HCT116 (cell line): ENCODE measurements at regions not wholly inside any gene's neighbourhood (a gene's known extent, or its start where the extent isn't known, plus 50 kb on each side); places are given as distances from the start of the nearest gene placed in this dataset.
A peak's percentile ranks its signal among the peaks of the same experiment; 100 is the strongest.
"Not testable (repeated sequence)": the region's sequence is repeated elsewhere in the genome, so short reads cannot be mapped to it uniquely, and the experiment has no call there.

ENCODE experiments used
- ATAC-seq: fragments of 200-7000 bp; cut with Tn5 transposase; 2 replicates; pipeline ENCODE4 v1.9.1; 2020; ENCODE audit warnings: mild to moderate bottlenecking, moderate library complexity
- BruUV-seq: library from RNA; stranded (reverse); fragments of 400-500 nt; replicated peaks from 2 replicates; lab custom pipeline; 2021; lab: Mats Ljungman, UMichigan
- CTCF ChIA-PET: fragments of 300-600 bp; sonication (Branson Sonifier 250); formaldehyde crosslinking; loops from one replicate; lab custom pipeline; 2021; ENCODE audit warnings: antibody characterized with exemption; lab: Charles Lee
- POLR2A ChIA-PET: fragments of 300-600, 350-600 bp; sonication (Branson Sonifier 250); formaldehyde crosslinking; loops from one replicate; lab custom pipeline; 2021; ENCODE audit warnings: antibody characterized with exemption; lab: Charles Lee
- RAD21 ChIA-PET, 2 experiments: fragments of 300-600 bp; sonication (Branson Sonifier 250); formaldehyde crosslinking; loops; one replicate each; lab custom pipeline; 2023; ENCODE audit warnings: low total read pairs in 2 of 2; ENCODE audit not compliant: uncharacterized antibody in 2 of 2, unreplicated experiment in 2 of 2, low non-redundant PET in 1 of 2; lab: Charles Lee
- DNase-seq: peaks from one replicate; pipeline ENCODE4 v3.0.0-alpha.2; 2010; ENCODE audit warnings: low read depth, low spot score
- H2AFZ ChIP-seq: fragments of 200-600 bp; shearing (Covaris generic), sonication (generic); 2 replicates; pipeline ENCODE4 v1.6.1; 2017; ENCODE audit warnings: low read depth, mixed run types, mixed read lengths, antibody characterized with exemption, low read length; ENCODE audit not compliant: poor library complexity, severe bottlenecking
- H3K27ac ChIP-seq: 2 replicates; pipeline ENCODE4 v1.5.1; 2012; ENCODE audit warnings: low read depth, low read length
- H3K27me3 ChIP-seq: fragments of 200-600 bp; sonication (generic); 2 replicates; pipeline ENCODE4 v1.6.1; 2016; ENCODE audit warnings: mixed run types, low read length, mixed read lengths; ENCODE audit not compliant: insufficient read depth
- H3K36me3 ChIP-seq, 2 experiments: fragments of 200-500 bp in 1 of 2; fragments of 200-600 bp in 1 of 2; sonication (Bioruptor generic) in 1 of 2; sonication (generic) in 1 of 2; 2 replicates each; pipeline versions ENCODE4 v1.5.1 to v1.6.1; 2014 to 2016; ENCODE audit warnings: low read length in 2 of 2, inconsistent platforms in 1 of 2, mixed read lengths in 1 of 2, mixed run types in 1 of 2; ENCODE audit not compliant: insufficient read depth in 2 of 2, control insufficient read depth in 1 of 2
- H3K4me1 ChIP-seq, 2 experiments: fragments of 200-600 bp in 1 of 2; sonication (generic) in 1 of 2; 2 replicates each; pipeline versions ENCODE4 v1.5.1 to v1.6.1; 2012 to 2017; ENCODE audit warnings: low read length in 2 of 2, inconsistent platforms in 1 of 2, mild to moderate bottlenecking in 1 of 2, mixed read lengths in 1 of 2, mixed run types in 1 of 2, moderate library complexity in 1 of 2; ENCODE audit not compliant: insufficient read depth in 2 of 2, control insufficient read depth in 1 of 2
- H3K4me2 ChIP-seq: fragments of 200-600 bp; sonication (generic); 2 replicates; pipeline ENCODE4 v1.6.1; 2017; ENCODE audit warnings: mixed run types, low read length, mixed read lengths
- H3K4me3 ChIP-seq, 2 experiments: fragments of 200-600 bp in 1 of 2; sonication (generic) in 1 of 2; replicated peaks in 1 of 2; 2 replicates each; pipeline ENCODE4 v1.5.1; 2011 to 2016; ENCODE audit warnings: low read length in 2 of 2, control low read depth in 1 of 2, low read depth in 1 of 2, mild to moderate bottlenecking in 1 of 2, mixed read lengths in 1 of 2, mixed run types in 1 of 2
- H3K79me2 ChIP-seq: fragments of 200-600 bp; sonication (generic); 2 replicates; pipeline ENCODE4 v1.6.1; 2017; ENCODE audit warnings: mild to moderate bottlenecking, mixed run types, low read length, moderate library complexity, mixed read lengths; ENCODE audit not compliant: insufficient read depth
- H3K9ac ChIP-seq: fragments of 200-600 bp; sonication (generic); 2 replicates; pipeline ENCODE4 v1.6.1; 2016; ENCODE audit warnings: low read length, mixed read lengths
- H3K9me2 ChIP-seq: fragments of 200-600 bp; sonication (generic), shearing (Covaris generic); 2 replicates; pipeline ENCODE4 v1.6.1; 2017; ENCODE audit warnings: mixed run types, mild to moderate bottlenecking, moderate library complexity; ENCODE audit not compliant: insufficient read depth
- H3K9me3 ChIP-seq, 2 experiments: fragments of 200-500 bp in 1 of 2; fragments of 200-600 bp in 1 of 2; sonication (Bioruptor generic) in 1 of 2; sonication (generic) in 1 of 2; 2 replicates each; pipeline ENCODE4 v1.6.1; 2014 to 2017; ENCODE audit warnings: low read length in 2 of 2, mixed read lengths in 2 of 2, inconsistent platforms in 1 of 2, low read depth in 1 of 2, mild to moderate bottlenecking in 1 of 2, mixed run types in 1 of 2, moderate library complexity in 1 of 2; ENCODE audit not compliant: control insufficient read depth in 1 of 2, insufficient read depth in 1 of 2
- H4K20me1 ChIP-seq: fragments of 200-600 bp; sonication (generic), shearing (Covaris generic); 2 replicates; pipeline ENCODE4 v1.6.1; 2017; ENCODE audit warnings: mixed run types, mild to moderate bottlenecking, moderate library complexity; ENCODE audit not compliant: insufficient read depth
- CBX3 ChIP-seq: IDR thresholded peaks from 2 replicates; pipeline ENCODE4 v1.6.1; 2012; ENCODE audit warnings: low read depth
- JUND ChIP-seq: IDR thresholded peaks from 2 replicates; pipeline ENCODE4 v1.6.1; 2012
- RAD21 ChIP-seq: IDR thresholded peaks from 2 replicates; pipeline ENCODE4 v1.6.1; 2012; ENCODE audit warnings: low read depth, mild to moderate bottlenecking
- SP1 ChIP-seq: IDR thresholded peaks from 2 replicates; pipeline ENCODE4 v1.6.1; 2012; ENCODE audit warnings: low read depth
- TCF7L2 ChIP-seq: IDR thresholded peaks from 2 replicates; pipeline ENCODE4 v1.7.0; 2011; ENCODE audit warnings: borderline replicate concordance, inconsistent platforms; ENCODE audit not compliant: insufficient read depth, insufficient read length; ENCODE audit errors: extremely low read depth
- ZFX ChIP-seq: fragments of 450-650 bp; IDR thresholded peaks from 2 replicates; pipeline ENCODE4 v1.6.1; 2017
- ZNF274 ChIP-seq: fragments of 200-500 bp; sonication (Bioruptor generic); IDR thresholded peaks from 2 replicates; pipeline ENCODE4 v1.6.1; 2014; ENCODE audit warnings: mild to moderate bottlenecking, low read depth, low read length, inconsistent platforms
- intact Hi-C: fragments of 100-400 bp; cut with micrococcal nuclease; formaldehyde crosslinking; loops from 2 replicates; pipeline ENCODE4 v1.10.0; 2022
- TF ChIP-seq, protein P1 (sequence below): IDR thresholded peaks from 2 replicates; pipeline ENCODE4 v1.6.1; 2012
- TF ChIP-seq, protein P2 (sequence below): IDR thresholded peaks from 2 replicates; pipeline ENCODE4 v1.6.1; 2012

DNA sequence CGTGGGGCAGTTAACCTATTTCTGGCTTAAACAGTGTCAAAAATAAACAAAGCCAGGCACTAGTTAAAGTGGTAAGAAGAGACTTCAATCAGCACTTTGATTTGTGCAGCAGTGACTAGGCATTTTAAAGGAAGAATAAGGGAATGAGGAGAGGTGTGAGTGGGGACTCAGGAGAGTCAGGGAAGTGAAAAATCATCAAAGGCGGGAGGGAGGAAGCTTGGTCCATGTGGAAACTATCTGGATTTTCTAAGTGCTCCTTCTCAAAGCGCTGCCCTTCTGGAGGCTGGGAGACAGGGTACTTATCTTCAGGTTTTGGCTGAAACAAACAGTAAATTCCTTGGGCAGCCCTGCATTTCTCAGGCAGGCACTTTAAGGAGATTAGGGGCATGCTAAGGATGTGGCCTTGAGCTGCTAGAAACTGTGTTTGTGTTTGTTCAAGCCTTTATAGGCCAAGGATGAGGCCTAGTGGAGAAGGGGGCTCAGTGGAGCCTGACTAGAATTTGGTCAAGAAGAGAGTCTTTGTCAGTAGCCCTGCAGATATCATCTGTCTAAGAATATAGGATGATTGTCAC lies 486.5 kb downstream of the SIPA1L2 start:
- intact Hi-C loops, result no loop called here
- ChIA-PET CTCF (no interaction called here), RAD21 (no interaction called here), POLR2A (no interaction called here)
- Histone ChIP-seq H3K4me2 (no peak overlapping the region), H3K36me3 (no peaks in the 10 kb centered on the region), H4K20me1 (no peaks in the 10 kb centered on the region), H3K9me2 (no peaks in the 10 kb centered on the region; the same call in 1 of the 2 replicates), H3K27ac (no peak overlapping the region), H2AFZ (peak overlapping the region; percentile 12), H3K4me3 (no peak overlapping the region), H3K79me2 (no peaks in the 10 kb centered on the region), H3K9me3 (peaks cover 0 to 5% of the 10 kb centered on the region in 2 experiments; a peak in 1 of 4 replicates), H3K4me1 (peaks cover 0 to 11% of the 10 kb centered on the region in 2 experiments; a peak in 1 of 4 replicates), H3K27me3 (no peaks in the 10 kb centered on the region), H3K9ac (no peak overlapping the region)
- peak; percentile 31; the same call in 1 of the 2 replicates for TF ChIP-seq ZFX
- no peak for TF ChIP-seq TCF7L2
- TF ChIP-seq, protein P1, sequence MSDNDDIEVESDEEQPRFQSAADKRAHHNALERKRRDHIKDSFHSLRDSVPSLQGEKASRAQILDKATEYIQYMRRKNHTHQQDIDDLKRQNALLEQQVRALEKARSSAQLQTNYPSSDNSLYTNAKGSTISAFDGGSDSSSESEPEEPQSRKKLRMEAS, result no peak
- no peak for DNase-seq
- BruUV-seq, result no TSS peak
- ATAC-seq, result no peak

DNA sequence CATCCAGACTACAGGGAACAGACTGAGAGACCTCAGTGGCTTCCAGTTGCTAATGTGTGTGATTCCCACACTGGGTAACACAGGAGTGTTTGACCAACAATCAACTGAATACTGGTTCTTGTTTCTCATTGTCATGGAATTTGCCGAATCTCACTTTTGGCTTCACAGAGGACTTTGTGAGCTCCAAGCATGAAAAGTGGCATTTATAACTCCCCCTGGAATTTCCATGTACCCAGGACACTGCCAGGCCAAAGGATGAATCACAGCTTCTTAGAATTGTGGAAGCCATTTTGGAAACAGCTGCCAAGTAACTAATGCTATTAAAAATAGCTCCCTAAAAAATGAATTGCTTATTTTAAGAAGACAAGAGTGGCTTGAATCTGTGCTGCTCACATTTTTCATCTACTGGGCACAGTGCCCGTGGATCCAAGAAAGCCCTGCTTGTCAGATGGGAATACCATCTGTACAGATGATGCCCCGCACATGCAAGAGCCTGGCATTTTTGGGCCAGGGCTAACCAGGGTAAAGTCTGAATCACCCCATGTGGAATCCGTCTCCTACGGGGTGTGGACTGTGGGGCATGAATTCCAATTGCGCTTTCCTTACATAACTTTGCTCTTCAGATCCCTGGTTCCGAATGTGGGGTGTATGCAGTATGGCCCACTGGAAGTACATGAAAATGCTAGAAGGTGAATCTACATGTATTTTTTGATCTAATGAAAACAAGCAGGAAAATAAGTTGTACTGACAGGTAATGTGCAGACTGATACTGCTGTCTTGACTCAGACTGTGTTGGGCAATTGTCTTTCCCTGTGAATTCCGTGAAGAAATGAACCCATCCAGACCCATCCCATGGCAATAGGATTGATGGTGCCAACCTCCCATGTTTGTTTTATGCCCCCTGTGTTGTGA lies 487.3 kb downstream of the SIPA1L2 start:
- ATAC-seq, result peak; percentile 63; the same call in 1 of the 2 replicates
- intact Hi-C loops, result no loop called here
- DNase-seq, result no peak
- Histone ChIP-seq H3K4me2 (0 out of 2 replicates have a peak overlapping the region, but pooled peaks have one; percentile 8), H3K4me1 (peaks cover 0 to 11% of the 10 kb centered on the region in 2 experiments; a peak in 1 of 4 replicates), H2AFZ (peak overlapping the region; percentile 55), H3K9me3 (peaks cover 0 to 5% of the 10 kb centered on the region in 2 experiments; a peak in 1 of 4 replicates), H3K27ac (no peak overlapping the region), H3K9ac (no peak overlapping the region), H3K9me2 (no peaks in the 10 kb centered on the region; the same call in 1 of the 2 replicates), H3K79me2 (no peaks in the 10 kb centered on the region)
- RAD21 ChIA-PET, result no interaction called here
- TF ChIP-seq RAD21 (no peak), CBX3 (no peak), ZNF274 (no peak), JUND (no peak), TCF7L2 (no peak), SP1 (no peak), ZFX (no peak)
- TF ChIP-seq, protein P2, sequence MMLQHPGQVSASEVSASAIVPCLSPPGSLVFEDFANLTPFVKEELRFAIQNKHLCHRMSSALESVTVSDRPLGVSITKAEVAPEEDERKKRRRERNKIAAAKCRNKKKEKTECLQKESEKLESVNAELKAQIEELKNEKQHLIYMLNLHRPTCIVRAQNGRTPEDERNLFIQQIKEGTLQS, result no peak
- TF ChIP-seq, all 23 proteins: peak for 0
- no TSS peak for BruUV-seq
- Histone ChIP-seq H3K4me3 (no peak overlapping the region), H4K20me1 (no peaks in the 10 kb centered on the region), H3K36me3 (no peaks in the 10 kb centered on the region), H3K27me3 (no peaks in the 10 kb centered on the region)
- ChIA-PET CTCF (no interaction called here), POLR2A (no interaction called here)

DNA sequence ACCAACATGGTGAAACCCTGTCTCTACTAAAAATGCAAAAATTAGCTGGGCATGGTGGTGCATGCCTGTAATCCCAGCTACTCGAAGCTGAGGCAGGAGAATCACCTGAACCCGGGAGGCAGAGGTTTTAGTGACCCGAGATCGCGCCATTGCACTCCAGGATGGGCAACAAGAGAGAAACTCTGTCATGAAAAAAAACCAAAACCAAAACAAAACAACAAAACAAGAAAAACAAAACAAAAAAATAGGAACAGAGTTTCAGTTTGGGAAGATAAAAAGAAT lies 488.8 kb downstream of the SIPA1L2 start:
- H3K27ac ChIP-seq, RAD21 ChIA-PET, H3K9ac ChIP-seq, BruUV-seq, H3K9me2 ChIP-seq, H3K36me3 ChIP-seq, H3K4me3 ChIP-seq, H3K79me2 ChIP-seq, H4K20me1 ChIP-seq, DNase-seq, H3K4me2 ChIP-seq, ATAC-seq, CTCF ChIA-PET, intact Hi-C loops, H3K27me3 ChIP-seq, H3K9me3 ChIP-seq, H2AFZ ChIP-seq: not testable (repeated sequence)
- POLR2A ChIA-PET, result interaction anchor here (0.7 kb wide), 1 partner anchor 14 kb away, joined by 3 read pairs; no protein-coding TSS in a partner anchor
- peaks cover 0 to 11% of the 10 kb centered on the region in 2 experiments; a peak in 1 of 4 replicates for H3K4me1 ChIP-seq
